SJCRH30 (cell line): ENCODE measurements at regions not wholly inside any gene's neighbourhood (a gene's known extent, or its start where the extent isn't known, plus 50 kb on each side); places are given as distances from the start of the nearest gene placed in this dataset.
A peak's percentile ranks its signal among the peaks of the same experiment; 100 is the strongest.
"Not testable (repeated sequence)": the region's sequence is repeated elsewhere in the genome, so short reads cannot be mapped to it uniquely, and the experiment has no call there.

ENCODE experiments used
- DNase-seq, 2 experiments: peaks; one replicate each; pipeline ENCODE4 v3.0.0-alpha.2; 2015 to 2020
- H3K27ac ChIP-seq: fragments of 250-450 bp; sonication (Bioruptor Pico); 2 replicates; pipeline ENCODE4 v1.5.1; 2020; ENCODE audit warnings: mild to moderate bottlenecking, moderate library complexity
- H3K27me3 ChIP-seq: fragments of 250-450 bp; sonication (Bioruptor Pico); 2 replicates; pipeline ENCODE4 v1.5.1; 2020; ENCODE audit warnings: mild to moderate bottlenecking, moderate library complexity
- H3K36me3 ChIP-seq: fragments of 250-450 bp; sonication (Bioruptor Pico); 2 replicates; pipeline ENCODE4 v1.5.1; 2020; ENCODE audit warnings: mild to moderate bottlenecking, moderate library complexity
- H3K4me1 ChIP-seq: fragments of 250-450 bp; sonication (Bioruptor Pico); 2 replicates; pipeline ENCODE4 v1.5.1; 2020; ENCODE audit warnings: mild to moderate bottlenecking, moderate library complexity
- H3K4me3 ChIP-seq: fragments of 250-450 bp; sonication (Bioruptor Pico); 2 replicates; pipeline ENCODE4 v1.5.1; 2020; ENCODE audit warnings: mild to moderate bottlenecking, moderate library complexity
- H3K9me3 ChIP-seq: fragments of 250-450 bp; sonication (Bioruptor Pico); replicated peaks from 2 replicates; pipeline ENCODE4 v1.5.1; 2020; ENCODE audit warnings: mild to moderate bottlenecking, moderate library complexity

GRCh38 chr11:3523567-3523966, 118.2 kb downstream of the ART5 start:
- DNase-seq, H3K4me1 ChIP-seq: not testable (repeated sequence)

GRCh38 chr11:3520905-3521304, 120.9 kb downstream of the ART5 start:
- H3K4me3 ChIP-seq, H3K27me3 ChIP-seq, H3K4me1 ChIP-seq, H3K9me3 ChIP-seq, H3K36me3 ChIP-seq, DNase-seq, H3K27ac ChIP-seq: not testable (repeated sequence)

More at GRCh38 chr11:3523567-3523966, 118.2 kb downstream of the ART5 start:
- not testable (repeated sequence) for H3K4me3 ChIP-seq, H3K9me3 ChIP-seq, H3K27me3 ChIP-seq, H3K27ac ChIP-seq, H3K36me3 ChIP-seq

- H3K4me3 ChIP-seq, DNase-seq, H3K27me3 ChIP-seq: not testable (repeated sequence)
These were observed 122.0 kb downstream of the ART5 start for GRCh38 chr11:3519841-3520240.

GRCh38 chr11:3516934-3517567, 124.7 kb downstream of the ART5 start:
- H3K36me3 ChIP-seq, H3K9me3 ChIP-seq, H3K4me3 ChIP-seq, H3K27me3 ChIP-seq, H3K4me1 ChIP-seq, H3K27ac ChIP-seq, DNase-seq: not testable (repeated sequence)

More at GRCh38 chr11:3519841-3520240, 122.0 kb downstream of the ART5 start:
- H3K4me1 ChIP-seq, H3K27ac ChIP-seq, H3K36me3 ChIP-seq, H3K9me3 ChIP-seq: not testable (repeated sequence)

GRCh38 chr11:3516345-3516933, 125.4 kb downstream of the ART5 start:
- not testable (repeated sequence) for H3K4me1 ChIP-seq, H3K36me3 ChIP-seq, H3K27me3 ChIP-seq, DNase-seq, H3K4me3 ChIP-seq, H3K9me3 ChIP-seq, H3K27ac ChIP-seq

GRCh38 chr11:3514635-3515424, 127.0 kb downstream of the ART5 start:
- H3K27ac ChIP-seq, H3K9me3 ChIP-seq, DNase-seq, H3K4me3 ChIP-seq, H3K36me3 ChIP-seq, H3K27me3 ChIP-seq, H3K4me1 ChIP-seq: not testable (repeated sequence)

- H3K4me1 ChIP-seq, H3K27ac ChIP-seq, H3K4me3 ChIP-seq, H3K27me3 ChIP-seq, H3K36me3 ChIP-seq, H3K9me3 ChIP-seq, DNase-seq: not testable (repeated sequence)
These were observed 128.5 kb downstream of the ART5 start for GRCh38 chr11:3513311-3513710.

GRCh38 chr11:3512751-3513150, 129.0 kb downstream of the ART5 start:
- H3K9me3 ChIP-seq, H3K27me3 ChIP-seq, H3K27ac ChIP-seq, H3K4me1 ChIP-seq, H3K4me3 ChIP-seq, H3K36me3 ChIP-seq: not testable (repeated sequence)
- DNase-seq: peak in 1 of 2 experiments; percentile 1

- H3K9me3 ChIP-seq, H3K36me3 ChIP-seq, H3K27ac ChIP-seq, H3K4me1 ChIP-seq, H3K27me3 ChIP-seq, H3K4me3 ChIP-seq: not testable (repeated sequence)
- DNase-seq: peak; percentile 10 to 14
These were observed 129.6 kb downstream of the ART5 start for GRCh38 chr11:3512133-3512703.

GRCh38 chr11:3511416-3512132, 130.2 kb downstream of the ART5 start:
- H3K9me3 ChIP-seq, DNase-seq: not testable (repeated sequence)

GRCh38 chr11:3509563-3509962, 130.6 kb upstream of the ZNF195 start:
- H3K27me3 ChIP-seq, H3K36me3 ChIP-seq, H3K9me3 ChIP-seq, DNase-seq, H3K4me3 ChIP-seq, H3K4me1 ChIP-seq, H3K27ac ChIP-seq: not testable (repeated sequence)

More at GRCh38 chr11:3511416-3512132, 130.2 kb downstream of the ART5 start:
- not testable (repeated sequence) for H3K27ac ChIP-seq, H3K4me1 ChIP-seq, H3K36me3 ChIP-seq, H3K27me3 ChIP-seq, H3K4me3 ChIP-seq

GRCh38 chr11:3499198-3499597, 120.3 kb upstream of the ZNF195 start:
- H3K27me3 ChIP-seq, DNase-seq, H3K4me1 ChIP-seq, H3K27ac ChIP-seq, H3K4me3 ChIP-seq, H3K36me3 ChIP-seq, H3K9me3 ChIP-seq: not testable (repeated sequence)

GRCh38 chr11:3498356-3498755, 119.4 kb upstream of the ZNF195 start:
- H3K4me1 ChIP-seq, H3K36me3 ChIP-seq, DNase-seq, H3K27ac ChIP-seq, H3K9me3 ChIP-seq, H3K27me3 ChIP-seq, H3K4me3 ChIP-seq: not testable (repeated sequence)

- not testable (repeated sequence) for H3K9me3 ChIP-seq, H3K27ac ChIP-seq, H3K36me3 ChIP-seq, DNase-seq, H3K4me1 ChIP-seq, H3K27me3 ChIP-seq, H3K4me3 ChIP-seq
These were observed 114.2 kb upstream of the ZNF195 start for GRCh38 chr11:3493152-3493551.

GRCh38 chr11:3488003-3488402, 109.1 kb upstream of the ZNF195 start:
- not testable (repeated sequence) for H3K36me3 ChIP-seq, H3K4me3 ChIP-seq, H3K4me1 ChIP-seq, H3K9me3 ChIP-seq, H3K27ac ChIP-seq, H3K27me3 ChIP-seq, DNase-seq
